Ovary (tissue), 3 donors: ENCODE measurements at regions not wholly inside any gene's neighbourhood (a gene's known extent, or its start where the extent isn't known, plus 50 kb on each side); places are given as distances from the start of the nearest gene placed in this dataset.

Source experiments
- EP300 ChIP-seq: sonication (generic); formaldehyde crosslinking; IDR thresholded peaks from one replicate; pipeline ENCODE4 v1.6.1; 2017; ENCODE audit warnings: antibody characterized with exemption
- POLR2A ChIP-seq: fragments of 450-650 bp; IDR thresholded peaks from one replicate; pipeline ENCODE4 v1.6.1; 2017; ENCODE audit warnings: antibody characterized with exemption, mild to moderate bottlenecking, moderate library complexity
- TF ChIP-seq, protein P1 (sequence below), 3 donors: fragments of 450-650 bp in 2 of 3; fragments of 200-600 bp in 1 of 3; IDR thresholded peaks; one replicate each; pipeline versions ENCODE4 v1.5.1 to v1.8.0; 2016 to 2022; ENCODE audit warnings: antibody characterized with exemption in 3 of 3, mild to moderate bottlenecking in 1 of 3
- donor health status: DM: no; HTN: no; CAD: no.

DNA sequence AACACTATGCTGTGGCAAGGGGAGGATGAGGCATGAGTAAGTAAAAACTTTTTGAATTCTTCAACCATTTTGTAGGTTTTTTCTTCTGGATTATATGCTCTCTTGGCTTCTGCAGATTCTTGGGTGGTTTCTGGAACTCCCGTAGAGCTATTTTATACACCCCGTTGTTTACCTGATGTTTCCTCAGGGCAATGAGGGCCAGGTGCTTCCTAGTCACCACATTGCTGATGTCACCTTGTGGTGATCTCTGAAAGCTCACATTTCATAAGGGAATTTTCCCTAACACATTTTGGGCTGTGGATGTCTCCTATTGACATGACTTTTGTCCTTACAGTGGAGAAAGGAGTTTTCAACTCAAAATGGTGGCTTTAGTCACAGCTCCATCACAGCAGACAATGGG is 356.6 kb downstream of the PLA2G4A start:
- no peak for TF ChIP-seq POLR2A
- TF ChIP-seq, protein P1, sequence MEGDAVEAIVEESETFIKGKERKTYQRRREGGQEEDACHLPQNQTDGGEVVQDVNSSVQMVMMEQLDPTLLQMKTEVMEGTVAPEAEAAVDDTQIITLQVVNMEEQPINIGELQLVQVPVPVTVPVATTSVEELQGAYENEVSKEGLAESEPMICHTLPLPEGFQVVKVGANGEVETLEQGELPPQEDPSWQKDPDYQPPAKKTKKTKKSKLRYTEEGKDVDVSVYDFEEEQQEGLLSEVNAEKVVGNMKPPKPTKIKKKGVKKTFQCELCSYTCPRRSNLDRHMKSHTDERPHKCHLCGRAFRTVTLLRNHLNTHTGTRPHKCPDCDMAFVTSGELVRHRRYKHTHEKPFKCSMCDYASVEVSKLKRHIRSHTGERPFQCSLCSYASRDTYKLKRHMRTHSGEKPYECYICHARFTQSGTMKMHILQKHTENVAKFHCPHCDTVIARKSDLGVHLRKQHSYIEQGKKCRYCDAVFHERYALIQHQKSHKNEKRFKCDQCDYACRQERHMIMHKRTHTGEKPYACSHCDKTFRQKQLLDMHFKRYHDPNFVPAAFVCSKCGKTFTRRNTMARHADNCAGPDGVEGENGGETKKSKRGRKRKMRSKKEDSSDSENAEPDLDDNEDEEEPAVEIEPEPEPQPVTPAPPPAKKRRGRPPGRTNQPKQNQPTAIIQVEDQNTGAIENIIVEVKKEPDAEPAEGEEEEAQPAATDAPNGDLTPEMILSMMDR (IDR thresholded peaks at IDR 0.05), result no peak
- TF ChIP-seq EP300, result no peak
